SK-N-MC (cell line): ENCODE measurements at regions not wholly inside any gene's neighbourhood (a gene's known extent, or its start where the extent isn't known, plus 50 kb on each side); places are given as distances from the start of the nearest gene placed in this dataset.

Experiments used
- EZH2 ChIP-seq: fragments of 200-600 bp; sonication (generic); IDR thresholded peaks from one replicate; pipeline ENCODE4 v1.6.1; 2017; ENCODE audit warnings: antibody characterized with exemption
- FOXP2 ChIP-seq: optimal IDR thresholded peaks from 2 replicates; pipeline ENCODE3; 2011; ENCODE audit warnings: mild to moderate bottlenecking, moderate library complexity; ENCODE audit not compliant: insufficient read depth; ENCODE audit errors: extremely low read length, control extremely low read depth
- POLR2AphosphoS5 ChIP-seq: IDR thresholded peaks from 2 replicates; pipeline ENCODE4 v1.6.1; 2012; ENCODE audit warnings: mild to moderate bottlenecking, low read depth, low read length, borderline replicate concordance

DNA sequence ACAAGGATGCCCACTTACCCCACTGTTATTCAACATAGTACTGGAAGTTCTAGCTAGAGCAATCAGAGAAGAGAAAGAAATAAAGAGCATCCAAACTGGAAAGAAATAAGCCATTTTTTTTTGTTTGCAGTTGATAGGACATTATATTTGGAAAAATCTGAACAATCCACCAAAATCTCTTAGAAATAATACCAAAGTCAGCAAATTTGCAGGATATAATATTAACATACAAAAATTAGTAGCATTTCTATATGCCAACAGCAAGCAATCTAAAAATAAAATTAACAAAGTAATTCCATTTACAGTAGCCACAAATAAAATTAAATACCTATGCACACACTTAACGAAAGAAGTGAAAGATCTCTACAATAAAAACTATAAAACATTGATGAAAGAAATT, 599.3 kb downstream of the CDH9 start:
- TF ChIP-seq EZH2 = no peak
- no peak for TF ChIP-seq POLR2AphosphoS5
- no peak for TF ChIP-seq FOXP2
